GM13977 (cell line): ENCODE measurements at regions not wholly inside any gene's neighbourhood (a gene's known extent, or its start where the extent isn't known, plus 50 kb on each side); places are given as distances from the start of the nearest gene placed in this dataset.

Experiments
- DNase-seq: peaks from one replicate; pipeline ENCODE4 v3.0.0; 2012; ENCODE audit warnings: low spot score
- in situ Hi-C: fragments of 300-500 bp; cut with MboI; formaldehyde crosslinking; loops from one replicate; pipeline ENCODE4 v1.12.0; 2022; ENCODE audit warnings: low sequenced_read_pairs, low pct_unique_long_range_greater_than_20kb, mixed read lengths, inconsistent platforms; ENCODE audit not compliant: unreplicated experiment
- TF ChIP-seq, protein P1 (sequence below): IDR thresholded peaks from 2 replicates; pipeline ENCODE4 v1.5.1; 2012; ENCODE audit warnings: mild to moderate bottlenecking, control low read depth; ENCODE audit not compliant: insufficient read depth; ENCODE audit errors: extremely low read depth, missing control alignments

DNA sequence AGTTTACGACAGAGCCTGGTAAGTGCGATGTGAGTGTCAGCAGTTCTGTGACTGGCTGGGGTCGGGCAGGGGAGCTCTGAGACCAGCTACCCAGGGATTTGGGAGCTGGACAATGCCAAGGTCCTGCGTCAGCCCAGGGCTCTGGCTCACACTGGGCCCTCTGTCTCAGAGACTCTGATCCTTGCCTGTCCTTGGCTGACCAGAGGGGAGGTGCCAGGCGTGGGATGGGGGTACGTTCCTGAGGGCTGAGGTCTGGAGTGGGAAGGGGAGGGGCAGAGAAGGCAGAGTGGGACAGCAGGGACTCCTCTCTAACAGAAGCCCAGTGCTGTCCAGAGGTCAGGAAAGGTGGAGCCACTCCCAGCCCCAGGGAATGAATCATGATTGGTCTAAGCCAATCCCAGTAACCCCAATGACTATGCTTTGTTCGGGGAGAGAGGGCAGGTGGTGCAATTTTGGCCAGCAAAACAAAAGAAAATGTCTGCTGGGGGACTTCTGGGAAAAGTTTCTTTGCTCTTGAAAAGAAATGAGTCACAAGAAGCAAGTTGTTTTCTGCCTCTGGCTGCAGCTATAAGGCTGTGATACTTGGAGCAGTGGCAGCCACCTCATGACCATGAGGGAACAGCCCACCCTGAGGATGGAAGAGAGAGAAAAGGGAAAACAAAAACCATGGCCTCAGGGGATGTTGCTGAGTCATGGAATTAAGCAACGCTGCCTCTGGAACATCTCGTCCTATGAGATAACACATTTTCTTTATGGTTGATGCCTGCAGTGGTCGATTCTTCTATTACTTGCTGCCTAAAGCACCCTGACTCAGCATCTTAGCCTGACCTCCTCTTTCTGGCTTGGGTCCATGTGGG is 108.3 kb downstream of the CHST1 start:
- TF ChIP-seq, protein P1, sequence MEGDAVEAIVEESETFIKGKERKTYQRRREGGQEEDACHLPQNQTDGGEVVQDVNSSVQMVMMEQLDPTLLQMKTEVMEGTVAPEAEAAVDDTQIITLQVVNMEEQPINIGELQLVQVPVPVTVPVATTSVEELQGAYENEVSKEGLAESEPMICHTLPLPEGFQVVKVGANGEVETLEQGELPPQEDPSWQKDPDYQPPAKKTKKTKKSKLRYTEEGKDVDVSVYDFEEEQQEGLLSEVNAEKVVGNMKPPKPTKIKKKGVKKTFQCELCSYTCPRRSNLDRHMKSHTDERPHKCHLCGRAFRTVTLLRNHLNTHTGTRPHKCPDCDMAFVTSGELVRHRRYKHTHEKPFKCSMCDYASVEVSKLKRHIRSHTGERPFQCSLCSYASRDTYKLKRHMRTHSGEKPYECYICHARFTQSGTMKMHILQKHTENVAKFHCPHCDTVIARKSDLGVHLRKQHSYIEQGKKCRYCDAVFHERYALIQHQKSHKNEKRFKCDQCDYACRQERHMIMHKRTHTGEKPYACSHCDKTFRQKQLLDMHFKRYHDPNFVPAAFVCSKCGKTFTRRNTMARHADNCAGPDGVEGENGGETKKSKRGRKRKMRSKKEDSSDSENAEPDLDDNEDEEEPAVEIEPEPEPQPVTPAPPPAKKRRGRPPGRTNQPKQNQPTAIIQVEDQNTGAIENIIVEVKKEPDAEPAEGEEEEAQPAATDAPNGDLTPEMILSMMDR: no peak
- no peak for DNase-seq
- in situ Hi-C loops: no loop called here

DNA sequence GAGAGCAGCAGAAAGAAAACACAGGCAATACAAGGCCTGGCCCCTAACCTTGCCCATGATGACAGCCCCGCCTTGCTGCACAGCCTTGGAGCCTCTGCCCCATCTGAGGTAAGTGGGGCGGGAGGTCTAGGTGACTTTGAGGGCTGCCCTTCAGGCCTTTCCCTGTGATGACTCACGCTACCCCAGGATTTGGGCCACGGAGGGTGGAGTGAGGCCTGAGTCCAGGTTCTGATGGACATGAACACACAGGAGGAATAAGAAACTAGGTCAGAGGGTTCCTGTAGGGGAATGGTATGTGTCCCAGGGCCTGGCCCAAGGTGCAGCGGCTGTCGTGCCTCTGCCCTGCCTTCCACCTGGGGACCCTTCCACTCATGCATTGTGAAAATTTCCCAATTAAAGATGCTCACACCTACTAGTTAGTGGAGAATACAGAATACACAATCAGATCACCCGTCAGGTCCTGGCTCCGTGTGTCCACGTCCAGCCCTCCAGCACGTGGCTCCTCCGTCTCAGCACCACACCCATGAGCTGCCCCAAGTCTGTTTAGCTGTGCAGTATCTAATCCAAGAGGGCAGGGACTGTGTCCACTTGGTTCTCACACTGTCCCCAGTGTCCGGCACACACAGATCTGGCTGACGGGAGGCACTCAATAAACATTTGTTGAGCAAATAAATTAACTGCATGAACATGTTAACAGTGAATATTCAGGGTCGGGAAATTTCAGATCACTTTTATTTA is 111.0 kb downstream of the CHST1 start:
- TF ChIP-seq, protein P1: no peak

DNA sequence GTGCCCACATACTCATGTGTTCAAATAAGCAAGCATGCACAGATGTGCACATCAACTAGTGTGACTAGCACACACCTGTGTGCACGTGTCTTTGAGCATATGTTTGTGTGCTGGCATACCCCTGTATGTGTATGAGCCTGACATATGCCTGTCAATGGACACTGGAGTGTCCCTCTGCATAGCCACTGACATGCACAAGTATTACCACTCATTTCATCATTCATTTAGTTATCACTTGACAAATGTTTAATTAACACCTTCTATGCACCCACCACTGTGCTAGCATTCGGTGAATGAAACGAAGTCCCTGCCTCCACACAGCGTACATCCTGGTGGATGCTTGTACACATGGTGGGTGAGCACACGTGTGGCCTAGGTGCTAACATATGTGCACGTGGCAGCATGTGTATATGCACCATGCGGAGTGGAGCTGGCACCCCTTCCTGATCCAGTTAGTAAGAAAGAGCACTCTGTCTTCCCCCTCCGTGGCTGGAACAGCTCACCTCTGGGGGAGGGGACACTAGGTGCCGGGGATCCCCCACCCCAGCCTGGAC is 112.0 kb downstream of the CHST1 start:
- in situ Hi-C loops: no loop called here
- DNase-seq: no peak
- TF ChIP-seq, protein P1: no peak

More for the DNA sequence above, 111.0 kb downstream of the CHST1 start:
- in situ Hi-C loops: no loop called here
- no peak for DNase-seq

GRCh38 chr11:45551191-45551713 is 114.2 kb downstream of the CHST1 start:
- in situ Hi-C loops: no loop called here
- DNase-seq: no peak
- TF ChIP-seq, protein P1: no peak

- in situ Hi-C loops: no loop called here
These were observed 116.2 kb downstream of the CHST1 start for GRCh38 chr11:45549257-45549656.

DNA sequence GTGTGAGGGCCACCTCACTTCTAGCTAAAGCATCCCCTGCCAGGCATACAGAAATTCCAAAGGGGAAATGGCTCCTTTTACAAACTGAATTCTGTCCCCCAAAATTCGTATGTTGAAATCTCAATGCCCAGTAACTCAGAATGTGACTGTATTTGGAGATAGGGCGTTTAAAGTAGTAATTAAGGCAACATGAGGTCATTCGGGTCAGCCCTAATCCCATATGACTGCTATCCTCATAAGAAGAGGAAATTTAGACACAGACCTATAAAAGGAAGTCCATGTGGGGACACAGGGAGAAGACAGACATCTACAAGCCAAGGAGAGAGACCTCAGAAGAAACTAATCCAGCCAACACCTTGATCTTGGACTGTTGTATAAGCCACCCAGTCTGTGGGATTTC is 119.1 kb downstream of the CHST1 start:
- TF ChIP-seq, protein P1: no peak
- no peak for DNase-seq
- in situ Hi-C loops: no loop called here

More at GRCh38 chr11:45549257-45549656, 116.2 kb downstream of the CHST1 start:
- DNase-seq: no peak
- TF ChIP-seq, protein P1: no peak
